DMS114 treated with DMSO at 0.1 percent for 48 hours (cell line): ENCODE measurements at regions not wholly inside any gene's neighbourhood (a gene's known extent, or its start where the extent isn't known, plus 50 kb on each side); places are given as distances from the start of the nearest gene placed in this dataset.

ENCODE experiments used
- DNase-seq: peaks from one replicate; lab custom pipeline; 2025; ENCODE audit not compliant: unreplicated experiment; lab: John Stamatoyannopoulos, UW

GRCh38 chr1:163797816-163798215 is 476.1 kb downstream of the NUF2 start:
- DNase-seq, result no peak

GRCh38 chr1:163799190-163799805 is 477.5 kb downstream of the NUF2 start:
- no peak for DNase-seq

GRCh38 chr1:163807331-163808049 is 485.7 kb downstream of the NUF2 start:
- no peak for DNase-seq

- DNase-seq, result no peak
Measured at GRCh38 chr1:163813251-163813650, 491.5 kb downstream of the NUF2 start.

- DNase-seq, result no peak
Measured at GRCh38 chr1:163820226-163820625, 498.5 kb downstream of the NUF2 start.

GRCh38 chr1:163820766-163821165 is 499.0 kb downstream of the NUF2 start:
- peak; percentile 3 for DNase-seq

- DNase-seq, result no peak
Measured at GRCh38 chr1:163821679-163822078, 499.9 kb downstream of the NUF2 start.

GRCh38 chr1:163823017-163823416 is 501.3 kb downstream of the NUF2 start:
- no peak for DNase-seq

GRCh38 chr1:163824006-163824405 is 502.3 kb downstream of the NUF2 start:
- DNase-seq, result no peak

- DNase-seq, result no peak
Measured at GRCh38 chr1:163824490-163824889, 502.7 kb downstream of the NUF2 start.

- no peak for DNase-seq
Measured at GRCh38 chr1:163826500-163826899, 504.7 kb downstream of the NUF2 start.

GRCh38 chr1:163834778-163835177 is 513.0 kb downstream of the NUF2 start:
- no peak for DNase-seq

- DNase-seq, result no peak
Measured at GRCh38 chr1:163836481-163836880, 514.7 kb downstream of the NUF2 start.

- no peak for DNase-seq
Measured at GRCh38 chr1:163837206-163837605, 515.5 kb downstream of the NUF2 start.

GRCh38 chr1:163842571-163842970 is 520.8 kb downstream of the NUF2 start:
- DNase-seq, result no peak

- no peak for DNase-seq
Measured at GRCh38 chr1:163844459-163844858, 522.7 kb downstream of the NUF2 start.

GRCh38 chr1:163845279-163845678 is 523.5 kb downstream of the NUF2 start:
- no peak for DNase-seq

GRCh38 chr1:163863731-163864130 is 542.0 kb downstream of the NUF2 start:
- DNase-seq, result no peak

GRCh38 chr1:163864207-163864606 is 542.5 kb downstream of the NUF2 start:
- DNase-seq, result no peak

GRCh38 chr1:163866564-163866963 is 544.8 kb downstream of the NUF2 start:
- no peak for DNase-seq

- DNase-seq, result no peak
Measured at GRCh38 chr1:163870666-163871065, 548.9 kb downstream of the NUF2 start.

GRCh38 chr1:163872067-163872466 is 550.3 kb downstream of the NUF2 start:
- DNase-seq, result no peak

- DNase-seq, result no peak
Measured at GRCh38 chr1:163874070-163874469, 552.3 kb downstream of the NUF2 start.
